AG08395 (cell line): ENCODE measurements at regions not wholly inside any gene's neighbourhood (a gene's known extent, or its start where the extent isn't known, plus 50 kb on each side); places are given as distances from the start of the nearest gene placed in this dataset.
"Not testable (repeated sequence)": the region's sequence is repeated elsewhere in the genome, so short reads cannot be mapped to it uniquely, and the experiment has no call there.

Source experiments
- DNase-seq: peaks from one replicate; pipeline ENCODE4 v3.0.0; 2012; ENCODE audit warnings: mixed read lengths, low spot score

DNA sequence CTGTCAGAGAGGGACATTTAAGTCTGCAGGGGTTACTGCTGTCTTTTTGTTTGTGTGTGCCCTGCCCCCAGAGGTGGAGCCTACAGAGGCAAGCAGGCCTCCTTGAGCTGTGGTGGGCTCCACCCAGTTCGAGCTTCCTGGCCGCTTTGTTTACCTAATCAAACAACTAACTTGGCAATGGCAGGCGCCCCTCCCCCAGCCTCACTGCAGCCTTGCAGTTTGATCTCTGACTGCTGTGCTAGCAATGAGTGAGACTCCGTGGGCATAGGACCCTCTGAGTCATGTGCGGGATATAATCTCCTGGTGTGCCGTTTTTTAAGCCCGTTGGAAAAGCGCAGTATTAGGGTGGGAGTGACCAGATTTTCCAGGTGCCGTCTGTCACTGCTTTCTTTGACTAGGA, 216.8 kb upstream of the CDKN2B start:
- DNase-seq = not testable (repeated sequence)

DNA sequence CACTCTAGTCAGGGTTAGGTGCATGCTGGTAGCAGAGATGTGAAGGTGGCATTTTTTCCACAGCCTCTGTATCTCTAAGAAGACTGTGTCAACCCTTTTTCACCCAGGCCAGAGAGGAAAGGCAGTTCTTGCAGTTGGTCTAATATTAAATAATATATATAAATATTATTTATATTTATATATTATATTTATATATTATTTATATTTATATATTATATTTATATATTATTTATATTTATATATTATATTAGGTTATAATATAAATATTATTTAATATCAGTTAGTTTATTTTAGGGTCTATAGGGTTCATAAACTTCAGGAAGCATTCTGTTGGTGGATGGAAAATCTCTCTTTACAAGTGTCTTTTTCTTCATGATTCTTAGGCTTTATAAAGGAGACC, 218.6 kb upstream of the DMRTA1 start:
- no peak for DNase-seq

DNA sequence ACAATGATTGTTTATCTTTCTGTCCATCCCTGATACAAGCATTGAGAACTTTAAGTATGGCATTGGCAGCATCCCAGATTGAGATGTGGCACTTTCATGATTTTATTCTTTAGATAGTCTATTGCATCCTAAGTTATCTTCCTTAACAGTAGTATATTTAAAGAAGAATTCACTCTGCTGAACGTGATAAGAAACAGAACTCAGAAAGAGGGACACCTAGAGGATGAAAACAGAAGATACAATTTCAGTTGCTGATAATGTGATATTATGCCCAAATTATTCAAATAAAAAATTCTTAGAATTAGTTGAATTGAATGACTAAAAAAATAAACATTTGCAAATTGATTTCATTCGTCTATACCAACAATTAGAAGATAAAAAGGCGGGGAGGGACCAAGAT, 218.1 kb upstream of the DMRTA1 start:
- DNase-seq = no peak

DNA sequence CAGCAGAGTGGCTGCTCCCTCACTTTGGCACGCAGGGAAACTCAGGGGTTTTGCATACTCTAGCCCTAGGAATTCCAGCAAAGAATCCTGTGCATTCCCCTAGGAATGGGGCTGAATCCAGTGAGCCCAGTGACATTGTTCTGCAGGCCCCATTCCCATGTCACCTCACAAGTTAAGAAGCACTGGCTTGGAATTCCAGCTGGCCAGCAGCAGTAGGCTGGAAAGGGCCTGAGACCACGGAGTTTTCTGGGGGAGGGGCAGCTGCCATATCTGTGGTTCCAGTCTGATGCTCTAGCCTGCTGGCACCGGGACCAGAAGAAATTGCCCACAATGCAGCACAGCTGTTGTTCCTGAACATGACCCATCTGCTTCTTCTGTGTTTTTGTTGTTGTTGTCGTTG, 217.6 kb upstream of the DMRTA1 start:
- DNase-seq = no peak

DNA sequence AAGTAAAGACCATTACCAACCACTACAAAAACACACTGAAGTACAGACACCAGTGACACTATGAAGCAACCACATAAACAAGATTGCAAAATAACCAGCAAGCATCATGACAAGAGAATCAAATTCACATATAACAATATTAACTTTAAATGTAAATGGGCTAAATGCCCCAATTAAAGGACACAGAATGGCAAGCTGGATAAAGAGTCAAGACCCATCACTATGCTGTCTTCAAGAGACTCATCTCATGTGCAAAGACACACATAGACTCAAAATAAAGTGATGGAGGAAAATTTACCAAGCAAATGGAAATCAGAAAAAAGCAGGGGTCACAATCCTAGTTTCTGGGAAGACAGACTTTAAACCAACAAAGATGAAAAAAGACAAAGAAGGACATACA, 215.3 kb upstream of the DMRTA1 start:
- DNase-seq = not testable (repeated sequence)

DNA sequence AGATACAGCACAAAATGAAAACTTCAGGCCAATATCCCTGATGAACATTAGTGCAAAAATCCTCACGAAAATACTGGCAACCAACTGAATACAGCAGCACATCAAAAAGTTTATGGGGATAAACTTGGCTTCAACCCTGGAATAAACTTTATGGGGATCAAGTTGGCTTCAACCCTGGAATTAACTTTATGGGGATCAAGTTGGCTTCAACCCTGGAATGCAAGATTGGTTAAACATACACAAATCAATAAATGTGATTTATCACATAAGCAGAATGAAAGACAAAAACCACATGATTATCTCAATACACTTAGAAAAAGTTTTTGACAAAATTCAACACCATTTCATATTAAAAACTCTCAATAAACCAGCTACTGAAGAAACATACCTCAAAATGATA, 213.7 kb upstream of the DMRTA1 start:
- no peak for DNase-seq

DNA sequence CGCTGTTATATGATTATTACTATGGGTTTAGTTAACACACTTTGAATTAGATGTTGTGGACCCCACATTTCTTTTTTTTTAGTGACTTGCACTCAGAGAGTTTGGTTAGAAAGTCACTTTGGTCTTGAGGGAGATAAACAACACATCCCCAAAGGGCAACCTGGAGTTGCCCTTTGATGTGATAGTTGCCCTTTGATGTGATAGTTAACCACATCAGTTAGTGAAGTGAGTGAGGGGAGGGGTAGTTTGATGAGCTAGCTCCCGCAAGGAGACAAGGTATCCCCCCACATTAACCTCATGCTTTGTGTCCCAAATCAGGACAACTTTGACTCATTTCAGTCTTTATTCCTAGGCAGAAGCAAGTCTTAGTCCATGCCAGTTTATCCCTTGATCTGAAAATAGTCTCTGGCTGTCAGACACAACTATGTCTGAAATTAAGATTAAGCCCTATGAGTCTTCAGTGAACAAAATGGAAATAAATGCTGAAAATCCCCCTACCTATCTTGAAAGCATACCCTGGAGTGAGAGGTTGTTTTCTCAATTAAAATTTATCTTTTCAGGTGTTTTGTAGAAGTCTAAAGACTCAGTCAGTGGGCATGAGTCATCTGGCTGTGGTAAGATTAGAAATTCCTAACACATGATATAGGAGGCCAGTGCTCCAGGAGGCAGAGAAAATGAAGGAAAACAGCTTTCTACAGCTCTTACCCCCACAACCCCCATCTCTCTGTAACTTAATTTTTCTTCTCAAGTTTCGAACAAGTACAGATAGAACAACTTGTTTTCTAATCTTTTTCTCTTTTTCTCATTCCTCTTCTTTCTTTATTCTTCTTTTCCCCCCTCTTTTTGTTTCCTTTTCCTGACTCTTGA, 208.9 kb upstream of the DMRTA1 start:
- DNase-seq = peak; percentile 83

DNA sequence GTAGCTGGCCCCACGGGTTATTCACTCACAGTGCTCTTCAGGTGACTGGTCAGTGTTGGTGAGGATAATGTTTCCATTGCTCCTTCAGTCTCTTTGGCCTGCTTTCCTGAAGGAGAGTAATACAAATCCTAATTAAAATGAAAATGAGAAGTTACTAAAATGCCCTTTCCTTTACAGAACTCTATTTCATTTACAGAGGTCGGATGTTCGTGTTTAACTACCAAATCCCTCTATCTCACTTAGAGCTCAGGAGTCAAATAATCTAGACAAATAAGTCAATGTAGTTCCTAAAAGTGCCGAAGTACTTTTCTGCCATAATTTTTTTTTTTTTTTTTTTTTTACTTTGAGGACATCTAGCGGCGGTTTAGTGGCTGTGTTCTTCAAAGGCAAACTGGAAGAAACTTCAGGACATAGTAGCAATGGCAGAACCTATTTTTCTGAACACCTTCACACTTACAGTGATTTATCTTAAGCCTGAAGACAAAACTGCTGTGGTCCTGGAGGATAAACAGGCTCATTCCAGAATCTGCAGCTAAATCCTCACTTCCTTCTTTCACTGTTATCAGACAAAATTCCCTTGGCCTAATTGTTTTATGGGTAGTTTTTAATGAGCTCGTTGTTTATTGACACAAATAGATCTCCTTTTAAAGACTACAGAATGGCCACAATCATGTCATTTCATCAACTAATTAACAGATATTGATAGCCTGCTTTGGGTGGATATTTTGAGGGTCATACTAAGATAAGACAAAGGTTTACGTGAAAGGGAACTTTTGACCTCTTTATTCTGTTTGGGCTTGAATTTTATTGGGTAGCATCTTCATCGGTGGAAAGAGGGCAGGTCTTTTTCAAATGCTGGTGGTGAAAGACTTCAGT, 207.6 kb upstream of the DMRTA1 start:
- peak; percentile 43 for DNase-seq

DNA sequence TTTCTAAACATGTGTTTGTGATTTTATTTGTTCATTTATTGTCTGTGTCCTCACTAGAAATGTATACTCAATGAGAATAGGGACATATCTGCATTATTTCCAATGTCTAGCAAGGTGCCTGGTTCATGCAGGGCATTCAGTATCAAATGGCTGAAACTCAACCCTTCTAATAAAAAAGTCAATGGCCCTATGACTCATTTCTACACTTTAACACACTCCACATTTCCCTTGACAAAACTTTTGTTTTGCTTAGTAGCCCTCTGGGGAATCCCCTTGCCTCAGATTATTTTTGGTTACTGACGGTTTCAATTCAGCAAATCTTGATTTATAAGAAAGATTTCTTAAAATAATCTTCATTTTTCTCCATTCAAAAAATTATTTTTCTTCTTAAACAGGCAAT, 206.0 kb upstream of the DMRTA1 start:
- DNase-seq = peak; percentile 20

DNA sequence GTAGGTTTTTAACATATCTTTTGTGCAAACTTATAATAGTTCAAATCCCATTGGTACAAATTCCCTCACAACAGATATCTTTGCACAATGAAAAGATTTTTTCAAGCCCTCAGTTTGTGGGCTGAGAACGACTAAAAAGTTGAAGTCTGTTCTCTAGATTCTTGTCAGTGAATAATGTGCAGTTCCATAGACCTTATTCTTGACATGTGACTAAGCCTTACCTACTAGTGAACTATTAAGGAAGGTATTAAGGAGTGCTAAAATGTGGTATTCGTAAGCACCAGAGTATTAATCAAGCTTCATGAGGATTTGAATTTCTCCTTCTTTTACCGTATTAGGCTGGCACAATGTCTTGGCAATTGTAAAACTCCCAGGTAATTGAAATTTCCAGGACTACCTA, 205.6 kb upstream of the DMRTA1 start:
- no peak for DNase-seq

DNA sequence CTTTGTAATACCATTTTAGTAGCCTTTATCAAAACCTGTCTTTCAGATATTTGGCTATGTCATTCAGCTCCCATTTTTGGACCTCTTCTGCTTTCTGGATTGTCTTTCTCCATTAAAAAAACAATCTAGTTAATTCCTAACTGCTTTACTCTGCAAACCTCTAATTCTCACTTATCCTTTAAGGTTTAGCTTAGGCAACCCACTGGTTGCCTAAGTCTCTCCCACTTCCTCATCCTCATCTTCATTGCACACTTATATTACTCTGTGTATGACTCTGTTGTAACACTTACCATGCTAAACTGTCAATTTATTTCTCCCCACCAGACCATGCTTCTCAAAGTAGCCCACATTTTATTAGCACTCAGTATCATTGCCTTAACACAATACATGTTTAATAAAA, 205.0 kb upstream of the DMRTA1 start:
- no peak for DNase-seq

DNA sequence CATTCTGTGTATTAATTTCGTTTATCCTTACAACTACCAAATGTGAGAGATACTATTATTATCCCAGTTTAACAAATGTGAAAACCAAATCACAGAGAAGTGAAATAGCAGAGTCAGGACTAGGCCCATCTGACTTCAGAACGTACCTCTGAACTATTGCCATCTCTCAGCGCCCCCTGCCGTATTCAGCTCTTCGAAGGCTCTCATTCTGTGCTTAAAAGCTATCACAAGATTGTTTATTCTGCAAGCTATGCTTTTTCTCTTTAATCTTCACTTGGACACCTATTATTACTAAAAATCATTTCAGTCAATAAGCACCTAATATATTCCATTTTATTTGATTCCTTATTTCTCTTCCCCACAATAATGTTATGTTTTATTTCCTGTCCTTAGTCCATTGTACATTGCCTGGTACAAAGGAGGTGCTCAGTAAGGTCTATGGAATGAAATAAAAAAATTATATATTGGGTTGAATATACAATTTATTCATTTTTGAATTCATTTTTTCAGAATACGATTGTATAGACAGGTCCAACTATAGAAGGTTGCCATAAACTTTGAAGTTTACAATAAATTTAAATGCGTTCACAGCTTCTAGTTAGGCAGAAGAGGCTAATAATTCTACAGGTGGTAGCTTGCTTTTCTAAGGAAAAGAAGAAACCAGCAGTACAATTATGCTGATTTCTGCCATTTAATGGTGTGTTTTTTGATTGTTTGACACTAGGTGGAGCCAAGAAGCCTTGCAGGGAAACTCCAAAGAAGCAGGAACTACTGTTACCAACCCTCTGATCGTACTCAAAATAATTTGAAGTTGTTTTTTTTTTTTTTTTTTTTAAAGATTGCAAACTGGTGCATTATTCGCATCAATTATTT, 202.2 kb upstream of the DMRTA1 start:
- DNase-seq = peak; percentile 67

DNA sequence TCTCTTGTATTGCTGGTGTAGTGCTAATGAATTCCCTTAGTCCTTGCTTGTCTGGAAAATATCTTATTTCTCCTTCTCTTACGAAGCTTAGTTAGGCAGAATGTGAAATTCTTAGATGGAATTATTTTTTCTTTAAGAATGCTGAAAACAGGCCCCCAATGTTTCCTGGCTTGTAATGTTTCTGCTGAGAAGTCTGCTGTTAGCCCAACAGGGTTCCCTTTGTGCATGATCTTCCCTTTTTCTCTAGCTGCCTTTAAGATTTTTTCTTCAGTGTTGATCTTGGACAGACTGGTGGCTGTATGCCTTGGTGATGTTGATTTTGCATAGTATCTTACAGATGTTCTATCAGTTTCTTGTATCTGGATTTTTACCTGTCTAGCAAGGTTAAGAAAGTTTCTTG, 191.3 kb upstream of the DMRTA1 start:
- no peak for DNase-seq

DNA sequence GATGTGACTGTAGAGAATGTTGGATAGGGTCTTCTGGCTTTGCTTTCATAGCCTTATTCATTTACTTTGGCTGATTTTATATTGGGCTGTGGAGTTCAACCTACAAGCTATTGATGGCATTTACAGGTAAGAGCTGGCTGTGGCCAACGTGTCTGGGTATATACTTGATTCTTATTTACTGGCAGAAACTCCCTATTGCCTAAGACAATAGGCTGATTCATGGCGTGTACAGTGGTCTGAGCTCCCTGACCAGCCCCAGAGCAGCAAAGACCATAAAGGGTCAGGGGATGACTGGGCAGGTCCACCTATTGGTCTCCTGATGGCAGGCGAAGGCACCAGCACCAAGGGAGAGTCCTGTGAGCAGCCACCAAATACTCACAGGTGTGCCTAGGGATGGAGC, 190.2 kb upstream of the DMRTA1 start:
- no peak for DNase-seq

DNA sequence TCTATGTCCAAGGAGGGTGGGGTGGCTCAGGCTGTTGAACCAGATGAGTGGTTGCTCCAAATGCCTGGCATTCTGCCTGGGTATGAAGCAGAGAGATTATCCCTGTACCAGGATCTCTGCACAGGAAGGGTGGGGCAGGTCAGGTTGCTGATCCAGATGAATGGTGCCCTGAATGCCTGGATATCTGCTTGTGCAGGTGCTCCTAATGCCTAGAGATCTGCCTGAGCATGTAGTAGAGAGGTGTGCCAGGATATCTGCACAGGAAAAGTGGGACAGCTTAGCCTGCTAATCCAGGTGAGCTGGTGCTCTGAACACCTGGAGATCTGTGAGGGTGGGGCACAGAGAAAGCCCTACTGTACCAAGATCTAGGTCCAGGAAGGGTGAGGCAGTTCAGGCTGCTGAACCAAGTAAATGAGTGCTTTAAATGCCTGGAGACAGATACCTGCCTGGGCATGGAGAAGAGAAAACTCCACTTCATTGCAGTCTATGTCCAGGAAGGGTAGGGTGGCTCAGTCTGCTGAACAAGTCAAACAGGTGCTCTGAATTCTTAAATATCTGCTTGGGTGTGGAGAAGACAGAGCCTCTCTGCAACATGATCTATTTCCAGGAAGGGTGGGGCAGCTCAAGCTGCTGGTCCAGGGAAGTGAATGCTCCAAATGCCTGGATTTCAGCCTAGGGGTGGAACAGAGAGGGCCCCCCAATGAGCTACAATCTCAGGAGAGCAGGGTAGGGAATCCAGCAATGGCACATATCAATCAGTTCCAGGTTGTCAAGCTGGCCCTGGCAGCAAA, 189.4 kb upstream of the DMRTA1 start:
- DNase-seq = no peak

DNA sequence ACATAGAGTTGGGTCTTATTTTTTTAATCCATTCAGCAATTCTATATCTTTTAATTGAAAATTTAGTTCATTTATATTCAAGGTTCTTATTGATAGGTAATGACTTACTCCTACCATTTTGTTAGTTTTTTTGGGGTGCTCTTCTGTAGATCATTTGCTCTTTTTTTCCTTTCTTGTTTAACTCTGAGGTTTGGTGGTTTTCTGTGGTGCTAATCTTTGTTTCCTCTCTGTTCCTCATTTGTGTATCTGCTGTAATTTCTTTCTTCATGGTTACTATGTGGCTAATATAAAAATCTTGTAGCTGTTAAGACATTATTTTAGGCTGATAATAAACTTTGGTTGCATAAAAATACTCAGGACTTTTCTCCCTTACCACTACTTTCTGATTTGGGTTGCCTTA, 181.6 kb upstream of the DMRTA1 start:
- DNase-seq = no peak

DNA sequence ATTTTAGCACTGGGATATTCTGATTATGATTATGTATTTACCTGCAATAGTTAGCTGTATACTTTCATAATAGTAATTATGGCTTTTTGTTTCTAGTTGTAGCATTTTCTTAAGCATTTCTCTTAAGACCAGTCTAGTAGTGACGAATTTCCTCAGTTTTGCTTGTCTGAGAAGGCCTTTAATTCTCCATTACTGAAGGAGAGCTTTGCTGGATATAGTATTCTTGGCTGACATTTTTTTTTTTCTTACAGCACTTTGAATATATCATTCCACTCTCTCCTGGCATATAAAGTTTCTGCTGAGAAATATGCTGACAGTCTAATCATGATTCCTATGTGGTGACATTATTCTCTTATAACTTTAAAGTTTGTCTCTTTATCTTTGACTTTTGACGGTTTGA, 181.1 kb upstream of the DMRTA1 start:
- no peak for DNase-seq

DNA sequence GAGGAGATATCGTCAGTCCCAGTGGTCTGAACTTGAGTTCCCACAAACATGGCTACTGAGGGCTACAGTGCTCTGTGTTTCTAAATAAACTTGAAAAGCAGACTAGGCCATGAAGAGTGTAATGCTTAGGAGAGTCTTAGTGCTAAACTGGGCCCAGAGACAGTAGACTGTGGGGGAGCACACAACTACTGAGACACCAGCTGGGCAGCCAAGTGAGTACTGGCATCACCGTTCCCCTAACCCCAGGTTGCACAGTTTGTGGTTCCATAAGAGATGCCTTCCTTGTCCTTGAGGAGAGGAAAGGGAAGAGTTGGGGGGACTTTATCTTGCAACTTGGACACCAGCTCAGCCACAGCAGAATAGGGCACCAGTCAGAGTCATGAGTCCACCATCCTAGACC, 172.1 kb upstream of the DMRTA1 start:
- no peak for DNase-seq

DNA sequence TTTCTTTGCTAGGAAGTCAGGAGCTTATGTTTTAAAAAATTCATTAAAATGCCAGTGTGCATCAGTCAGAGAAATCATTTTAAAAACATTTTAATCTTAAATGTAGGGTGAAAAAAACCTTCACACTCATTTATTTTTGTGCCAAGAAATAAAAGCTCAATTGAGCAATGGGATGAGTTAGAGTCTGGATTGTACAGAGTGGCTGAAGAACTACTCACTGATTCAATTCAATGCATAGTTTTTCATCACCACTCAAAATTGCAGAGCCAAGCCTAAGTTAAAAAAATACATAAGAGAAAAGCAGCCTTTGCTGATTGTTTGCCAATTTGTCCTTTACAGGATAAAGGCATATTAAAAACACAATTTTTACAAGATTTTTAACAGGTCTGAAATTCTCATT, 168.2 kb upstream of the DMRTA1 start:
- no peak for DNase-seq

DNA sequence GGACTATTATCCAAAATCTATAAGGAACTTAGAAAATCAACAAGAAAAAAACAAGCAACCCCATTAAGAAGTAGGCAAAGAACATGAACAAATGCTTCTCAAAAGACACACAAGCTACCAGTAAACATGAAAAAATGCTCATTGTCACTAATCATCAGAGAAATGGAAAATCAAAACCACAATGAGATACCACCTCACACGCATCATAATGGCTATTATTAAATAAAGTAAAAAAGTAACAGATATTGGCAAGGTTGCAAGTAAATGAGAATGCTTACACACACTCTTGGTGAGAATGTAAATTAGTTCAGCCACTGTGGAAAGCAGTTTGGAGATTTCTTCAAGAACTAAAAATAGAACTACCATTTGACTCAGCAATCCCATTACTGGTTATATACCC, 167.0 kb upstream of the DMRTA1 start:
- DNase-seq = no peak

DNA sequence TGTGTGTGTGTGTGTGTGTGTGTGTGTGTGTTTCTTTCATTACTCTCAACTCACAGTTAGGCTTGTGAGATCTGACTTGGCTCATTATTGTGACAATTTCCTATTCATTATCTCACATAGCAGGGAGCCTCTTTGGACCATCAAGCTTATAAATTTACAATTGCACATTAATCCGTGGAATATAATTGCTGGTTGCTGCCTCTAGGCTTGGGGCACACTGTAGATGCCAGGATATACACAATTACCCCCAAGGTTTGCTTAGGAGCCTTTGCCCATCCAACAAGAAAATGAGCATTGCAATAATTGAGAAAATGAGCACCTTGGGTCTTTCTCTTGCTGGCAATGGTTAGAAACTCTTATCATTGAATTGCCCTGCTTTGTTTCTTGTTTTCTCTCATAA, 161.6 kb upstream of the DMRTA1 start:
- no peak for DNase-seq

DNA sequence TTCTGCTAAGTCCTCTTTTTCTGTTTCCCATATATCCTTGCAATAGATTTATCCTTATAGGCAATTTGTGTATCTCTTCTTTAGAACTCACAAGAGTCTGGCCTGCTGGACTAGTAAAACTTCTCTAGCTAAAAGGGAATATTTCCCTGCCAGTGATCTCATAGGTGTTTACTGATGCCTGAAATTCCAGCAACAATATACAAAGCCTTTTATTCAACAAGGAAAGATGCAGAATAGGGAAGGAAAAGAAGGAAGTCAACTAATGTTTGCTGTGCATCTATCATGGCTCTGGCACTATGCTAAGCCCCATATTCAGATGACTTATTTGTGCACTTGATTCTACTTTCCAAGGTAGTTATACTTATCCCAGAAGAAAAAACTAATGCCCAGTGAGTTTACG, 160.0 kb upstream of the DMRTA1 start:
- DNase-seq = no peak
